ENCODE measurements at regions not wholly inside any gene's neighbourhood (a gene's known extent, or its start where the extent isn't known, plus 50 kb on each side); places are given as distances from the start of the nearest gene placed in this dataset.

- no peaks in the 10 kb centered on the region for H3K27me3 Mint-ChIP-seq
- no peaks in the 10 kb centered on the region for H3K4me1 Mint-ChIP-seq
- no peaks in the 10 kb centered on the region for H3K36me3 Mint-ChIP-seq
- ATAC-seq (replicated peaks in 1 of 4) (no peak), DNase-seq (no peak)
- no peaks in the 10 kb centered on the region for H3K9me3 ChIP-seq
- H3K27ac Mint-ChIP-seq, result no peak overlapping the region
- peaks cover 0 to 6% of the 10 kb centered on the region in 2 experiments for H3K27me3 ChIP-seq (replicated peaks in 1 of 2; ENCODE audit: control insufficient read depth in 2 of 2, extremely low read depth in 1 of 2, insufficient read depth in 2 of 2, low read length in 1 of 2)
- no peaks in the 10 kb centered on the region for H3K9me3 Mint-ChIP-seq
- no peaks in the 10 kb centered on the region for H3K36me3 ChIP-seq (ENCODE audit: control insufficient read depth in 2 of 2, extremely low read depth in 1 of 2, insufficient read depth in 1 of 2, low read length in 1 of 2)
- WGBS (ENCODE audit: insufficient coverage), result 73% methylated on average over 5 of the region's 6 CpGs
- H3K4me1 ChIP-seq (ENCODE audit: control insufficient read depth in 1 of 2, extremely low read depth in 1 of 2, insufficient read depth in 2 of 2, low read length in 2 of 2), result no peaks in the 10 kb centered on the region
- ChIA-PET CTCF (no interaction called here), POLR2A (no interaction called here)
- no peak overlapping the region for H3K27ac ChIP-seq (ENCODE audit: low read length)
- H3K4me3 ChIP-seq (ENCODE audit: control insufficient read depth in 1 of 2, extremely low read depth in 1 of 2, low read length in 1 of 2), result no peak overlapping the region
- H3K4me3 Mint-ChIP-seq, result no peak overlapping the region
These were observed 205.0 kb upstream of the ASIC2 start for GRCh38 chr17:33498069-33498468.

- Mint-ChIP-seq H3K4me3 (no peak overlapping the region), H3K9me3 (no peaks in the 10 kb centered on the region), H3K27me3 (peaks cover 1% of the 10 kb centered on the region in 2 donors), H3K27ac (no peak overlapping the region), H3K36me3 (no peaks in the 10 kb centered on the region), H3K4me1 (no peaks in the 10 kb centered on the region)
- POLR2A ChIA-PET, result no interaction called here
- Histone ChIP-seq H3K9me3 (no peaks in the 10 kb centered on the region), H3K4me3 (ENCODE audit: control insufficient read depth in 1 of 2, extremely low read depth in 1 of 2, low read length in 1 of 2) (no peak overlapping the region), H3K27me3 (replicated peaks in 1 of 2; ENCODE audit: control insufficient read depth in 2 of 2, extremely low read depth in 1 of 2, insufficient read depth in 2 of 2, low read length in 1 of 2) (peaks cover 0 to 6% of the 10 kb centered on the region in 2 experiments), H3K27ac (ENCODE audit: low read length) (no peak overlapping the region), H3K4me1 (ENCODE audit: control insufficient read depth in 1 of 2, extremely low read depth in 1 of 2, insufficient read depth in 2 of 2, low read length in 2 of 2) (no peaks in the 10 kb centered on the region), H3K36me3 (ENCODE audit: control insufficient read depth in 2 of 2, extremely low read depth in 1 of 2, insufficient read depth in 1 of 2, low read length in 1 of 2) (no peaks in the 10 kb centered on the region)
- DNase-seq, result no peak
- CTCF ChIA-PET, result no interaction called here
- no peak for ATAC-seq (replicated peaks in 1 of 4)
These were observed 205.9 kb upstream of the ASIC2 start for GRCh38 chr17:33499040-33499439.

GRCh38 chr17:33500151-33500550 lies 207.1 kb upstream of the ASIC2 start:
- H3K36me3 Mint-ChIP-seq, result no peaks in the 10 kb centered on the region
- no peaks in the 10 kb centered on the region for H3K9me3 Mint-ChIP-seq
- peaks cover 3 to 7% of the 10 kb centered on the region in 2 donors for H3K27me3 Mint-ChIP-seq
- CTCF ChIA-PET, result no interaction called here
- H3K27ac Mint-ChIP-seq, result no peak overlapping the region
- ATAC-seq (replicated peaks in 1 of 4) (no peak), DNase-seq (no peak)
- Histone ChIP-seq H3K27me3 (replicated peaks in 1 of 2; ENCODE audit: control insufficient read depth in 2 of 2, extremely low read depth in 1 of 2, insufficient read depth in 2 of 2, low read length in 1 of 2) (peaks cover 0 to 10% of the 10 kb centered on the region in 2 experiments), H3K4me3 (ENCODE audit: control insufficient read depth in 1 of 2, extremely low read depth in 1 of 2, low read length in 1 of 2) (no peak overlapping the region), H3K9me3 (no peaks in the 10 kb centered on the region), H3K36me3 (ENCODE audit: control insufficient read depth in 2 of 2, extremely low read depth in 1 of 2, insufficient read depth in 1 of 2, low read length in 1 of 2) (no peaks in the 10 kb centered on the region), H3K4me1 (ENCODE audit: control insufficient read depth in 1 of 2, extremely low read depth in 1 of 2, insufficient read depth in 2 of 2, low read length in 2 of 2) (no peaks in the 10 kb centered on the region), H3K27ac (ENCODE audit: low read length) (no peak overlapping the region)
- H3K4me3 Mint-ChIP-seq, result no peak overlapping the region
- H3K4me1 Mint-ChIP-seq, result no peaks in the 10 kb centered on the region
- 40% methylated on average over 1 of the region's 3 CpGs for WGBS (ENCODE audit: insufficient coverage)
- POLR2A ChIA-PET, result no interaction called here

- ChIA-PET POLR2A (no interaction called here), CTCF (no interaction called here)
- WGBS (ENCODE audit: insufficient coverage), result 78% methylated on average over 6 of the region's 6 CpGs
- Mint-ChIP-seq H3K4me3 (no peak overlapping the region), H3K4me1 (no peaks in the 10 kb centered on the region), H3K36me3 (no peaks in the 10 kb centered on the region), H3K9me3 (no peaks in the 10 kb centered on the region), H3K27ac (no peak overlapping the region), H3K27me3 (peaks cover 3 to 13% of the 10 kb centered on the region in 2 donors)
- DNase-seq (no peak), ATAC-seq (replicated peaks in 1 of 4) (no peak)
- Histone ChIP-seq H3K4me3 (ENCODE audit: control insufficient read depth in 1 of 2, extremely low read depth in 1 of 2, low read length in 1 of 2) (no peak overlapping the region), H3K4me1 (ENCODE audit: control insufficient read depth in 1 of 2, extremely low read depth in 1 of 2, insufficient read depth in 2 of 2, low read length in 2 of 2) (no peaks in the 10 kb centered on the region), H3K9me3 (no peaks in the 10 kb centered on the region), H3K36me3 (ENCODE audit: control insufficient read depth in 2 of 2, extremely low read depth in 1 of 2, insufficient read depth in 1 of 2, low read length in 1 of 2) (no peaks in the 10 kb centered on the region), H3K27me3 (replicated peaks in 1 of 2; ENCODE audit: control insufficient read depth in 2 of 2, extremely low read depth in 1 of 2, insufficient read depth in 2 of 2, low read length in 1 of 2) (peaks cover 0 to 10% of the 10 kb centered on the region in 2 experiments), H3K27ac (ENCODE audit: low read length) (no peak overlapping the region)
These were observed 208.1 kb upstream of the ASIC2 start for GRCh38 chr17:33501185-33501584.

- H3K9me3 Mint-ChIP-seq, result no peaks in the 10 kb centered on the region
- H3K4me3 Mint-ChIP-seq, result no peak overlapping the region
- WGBS (ENCODE audit: insufficient coverage), result no CpG with 5 or more reads among the region's 2 CpGs
- H3K27ac ChIP-seq (ENCODE audit: low read length), result no peak overlapping the region
- H3K4me1 ChIP-seq (ENCODE audit: control insufficient read depth in 1 of 2, extremely low read depth in 1 of 2, insufficient read depth in 2 of 2, low read length in 2 of 2), result no peaks in the 10 kb centered on the region
- ChIA-PET CTCF (interaction anchor here in 1 of 2 donors (0.5 kb wide), 1 partner anchor 665 kb away, joined by 4 read pairs; no protein-coding TSS in a partner anchor), POLR2A (no interaction called here)
- ATAC-seq (replicated peaks in 1 of 4) (no peak), DNase-seq (no peak)
- no peak overlapping the region for H3K27ac Mint-ChIP-seq
- no peaks in the 10 kb centered on the region for H3K9me3 ChIP-seq
- H3K27me3 Mint-ChIP-seq, result peaks cover 19 to 28% of the 10 kb centered on the region in 2 donors
- no peaks in the 10 kb centered on the region for H3K36me3 Mint-ChIP-seq
- peaks cover 0 to 16% of the 10 kb centered on the region in 2 experiments for H3K27me3 ChIP-seq (replicated peaks in 1 of 2; ENCODE audit: control insufficient read depth in 2 of 2, extremely low read depth in 1 of 2, insufficient read depth in 2 of 2, low read length in 1 of 2)
- H3K4me1 Mint-ChIP-seq, result peaks cover 0 to 4% (median 0%) of the 10 kb centered on the region in 3 donors
- no peak overlapping the region for H3K4me3 ChIP-seq (ENCODE audit: control insufficient read depth in 1 of 2, extremely low read depth in 1 of 2, low read length in 1 of 2)
- H3K36me3 ChIP-seq (ENCODE audit: control insufficient read depth in 2 of 2, extremely low read depth in 1 of 2, insufficient read depth in 1 of 2, low read length in 1 of 2), result no peaks in the 10 kb centered on the region
These were observed 211.5 kb upstream of the ASIC2 start for GRCh38 chr17:33504571-33504970.

- POLR2A ChIA-PET, result no interaction called here
- H3K36me3 Mint-ChIP-seq, result no peaks in the 10 kb centered on the region
- H3K4me1 ChIP-seq (ENCODE audit: control insufficient read depth in 1 of 2, extremely low read depth in 1 of 2, insufficient read depth in 2 of 2, low read length in 2 of 2), result peaks cover 0 to 7% of the 10 kb centered on the region in 2 experiments
- H3K36me3 ChIP-seq (ENCODE audit: control insufficient read depth in 2 of 2, extremely low read depth in 1 of 2, insufficient read depth in 1 of 2, low read length in 1 of 2), result no peaks in the 10 kb centered on the region
- no peaks in the 10 kb centered on the region for H3K9me3 ChIP-seq
- H3K27me3 Mint-ChIP-seq, result peaks cover 23 to 36% of the 10 kb centered on the region in 2 donors
- DNase-seq (no peak), ATAC-seq (replicated peaks in 1 of 4) (no peak)
- H3K27me3 ChIP-seq (replicated peaks in 1 of 2; ENCODE audit: control insufficient read depth in 2 of 2, extremely low read depth in 1 of 2, insufficient read depth in 2 of 2, low read length in 1 of 2), result peaks cover 0 to 11% of the 10 kb centered on the region in 2 experiments
- no peak overlapping the region for H3K27ac ChIP-seq (ENCODE audit: low read length)
- no peak overlapping the region for H3K4me3 ChIP-seq (ENCODE audit: control insufficient read depth in 1 of 2, extremely low read depth in 1 of 2, low read length in 1 of 2)
- CTCF ChIA-PET, result no interaction called here
- peaks cover 7 to 10% (median 7%) of the 10 kb centered on the region in 3 donors for H3K4me1 Mint-ChIP-seq
- 53% methylated on average over 9 of the region's 11 CpGs for WGBS (ENCODE audit: insufficient coverage)
- H3K4me3 Mint-ChIP-seq, result no peak overlapping the region
- no peak overlapping the region for H3K27ac Mint-ChIP-seq
- H3K9me3 Mint-ChIP-seq, result no peaks in the 10 kb centered on the region
These were observed 214.0 kb upstream of the ASIC2 start for GRCh38 chr17:33506889-33507650.
